GM13976 (cell line): ENCODE measurements at regions not wholly inside any gene's neighbourhood (a gene's known extent, or its start where the extent isn't known, plus 50 kb on each side); places are given as distances from the start of the nearest gene placed in this dataset.

Experiments used
- DNase-seq: peaks from one replicate; pipeline ENCODE4 v3.0.0; 2012; ENCODE audit warnings: low spot score
- CTCF ChIP-seq: IDR thresholded peaks from 2 replicates; pipeline ENCODE4 v1.5.1; 2012; ENCODE audit warnings: borderline replicate concordance, mild to moderate bottlenecking; ENCODE audit not compliant: insufficient read depth; ENCODE audit errors: extremely low read depth, missing control alignments, control extremely low read depth
- in situ Hi-C: fragments of 300-500 bp; cut with MboI; formaldehyde crosslinking; loops from one replicate; pipeline ENCODE4 v1.12.0; 2022; ENCODE audit warnings: low sequenced_read_pairs, mixed read lengths, inconsistent platforms; ENCODE audit not compliant: unreplicated experiment

GRCh38 chrX:13258725-13259124 is 61.1 kb downstream of the ATXN3L start:
- TF ChIP-seq CTCF = no peak
- in situ Hi-C loops = loop anchor here (5.0 to 25.0 kb wide), 3 partner anchors 166 to 271 kb away; partner anchors contain the start of gene TMSB4X
- no peak for DNase-seq

- no peak for DNase-seq
- in situ Hi-C loops = loop anchor here (5.0 to 25.0 kb wide), 3 partner anchors 166 to 271 kb away; partner anchors contain the start of gene TMSB4X
- TF ChIP-seq CTCF = no peak
Observed at GRCh38 chrX:13258052-13258444, 61.8 kb downstream of the ATXN3L start.

GRCh38 chrX:13257223-13258051 is 62.4 kb downstream of the ATXN3L start:
- peak; percentile 8 for DNase-seq
- no peak for TF ChIP-seq CTCF
- in situ Hi-C loops = loop anchor here (5.0 to 25.0 kb wide), 3 partner anchors 165 to 270 kb away; partner anchors contain the start of gene TMSB4X

- DNase-seq = no peak
- no peak for TF ChIP-seq CTCF
- in situ Hi-C loops = loop anchor here (5.0 to 25.0 kb wide), 3 partner anchors 164 to 269 kb away; partner anchors contain the start of gene TMSB4X
Observed at GRCh38 chrX:13256603-13257002, 63.2 kb downstream of the ATXN3L start.

GRCh38 chrX:13254870-13255269 is 65.0 kb downstream of the ATXN3L start:
- in situ Hi-C loops = loop anchor here (5.0 to 25.0 kb wide), 3 partner anchors 163 to 268 kb away; partner anchors contain the start of gene TMSB4X
- TF ChIP-seq CTCF = no peak
- DNase-seq = no peak

GRCh38 chrX:13254076-13254785 is 65.6 kb downstream of the ATXN3L start:
- DNase-seq = no peak
- in situ Hi-C loops = loop anchor here (10.0 to 25.0 kb wide), 2 partner anchors 231 to 267 kb away; partner anchors contain the start of gene TMSB4X
- peak; percentile 34 for TF ChIP-seq CTCF
